Stimulated activated CD4-positive, alpha-beta T cell treated with anti-CD3 and anti-CD28 coated beads, Interleukin-2, amount 100 ng/mL, for 48 hours (primary cell): ENCODE measurements at regions not wholly inside any gene's neighbourhood (a gene's known extent, or its start where the extent isn't known, plus 50 kb on each side); places are given as distances from the start of the nearest gene placed in this dataset.
"Not testable (repeated sequence)": the region's sequence is repeated elsewhere in the genome, so short reads cannot be mapped to it uniquely, and the experiment has no call there.

Experiments used
- DNase-seq, 2 donors: peaks; one replicate each; pipeline ENCODE4 v3.0.0-alpha.2; 2020

DNA sequence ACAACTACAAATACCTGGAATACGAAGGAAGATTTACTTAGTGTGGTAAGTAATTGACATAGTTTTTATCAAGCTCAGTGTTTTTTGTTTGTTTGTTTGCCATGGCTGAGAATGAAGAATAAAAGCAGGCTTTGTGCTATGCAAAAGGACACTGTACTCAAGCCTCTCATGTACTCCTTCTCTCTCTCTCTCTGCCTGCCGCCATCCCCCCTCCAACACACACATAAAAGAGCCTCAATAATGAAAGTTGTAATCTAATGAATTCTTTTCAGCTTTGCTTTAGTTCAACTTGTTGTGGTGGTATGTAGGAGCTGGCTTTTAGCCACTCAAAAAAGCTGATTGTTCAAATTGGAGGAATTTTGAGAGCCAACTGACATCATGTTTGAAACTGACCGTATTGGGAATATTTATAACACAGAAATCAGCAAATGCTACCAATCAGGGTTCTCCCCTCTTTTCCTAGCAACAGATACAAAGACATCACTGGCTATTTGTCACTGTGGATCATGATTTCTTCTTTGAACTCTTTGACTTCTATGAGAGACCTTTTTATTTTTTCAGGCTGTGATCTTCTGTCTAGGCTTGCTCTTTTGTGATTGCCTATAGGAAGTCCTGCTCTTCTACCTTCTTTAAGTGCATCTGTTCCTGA, 1148.8 kb downstream of the RAPGEF2 start:
- DNase-seq = no peak

DNA sequence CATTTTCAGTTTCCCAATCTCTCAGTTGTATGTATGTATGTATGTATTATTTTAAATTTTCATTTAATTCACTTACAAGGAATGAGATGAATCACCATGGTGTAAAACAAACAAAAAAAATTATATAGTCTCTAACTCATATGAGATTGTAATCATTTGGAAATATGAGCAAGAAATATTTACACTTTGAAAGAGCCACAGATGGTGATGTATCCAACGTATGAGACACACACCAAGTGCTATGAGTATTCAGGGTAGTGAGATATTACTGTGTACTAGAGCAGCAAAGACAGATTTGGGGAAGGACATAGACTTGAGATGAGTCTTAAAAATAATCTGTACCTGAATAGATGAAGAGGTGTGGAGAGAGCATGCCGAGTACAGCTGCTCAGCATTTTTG, 1154.4 kb downstream of the RAPGEF2 start:
- DNase-seq = no peak

DNA sequence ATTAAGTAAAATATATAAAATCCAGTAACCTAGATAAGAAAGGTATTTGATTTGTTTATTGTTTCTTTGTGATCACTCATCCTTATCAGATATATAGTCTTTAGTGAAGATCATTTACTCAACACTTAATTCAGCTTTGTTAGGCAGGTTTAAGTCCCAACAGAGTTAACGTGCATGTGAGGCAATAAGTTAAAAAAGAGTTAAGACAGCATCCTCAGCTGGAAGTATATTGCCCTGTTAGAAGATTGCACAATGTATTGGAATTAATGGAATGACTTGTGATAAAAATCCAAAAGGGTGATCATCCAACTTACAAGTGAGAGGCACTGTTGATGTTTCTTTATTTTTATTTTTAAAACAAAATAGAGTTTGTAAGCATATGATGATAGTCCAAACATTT, 1162.1 kb downstream of the RAPGEF2 start:
- no peak for DNase-seq

DNA sequence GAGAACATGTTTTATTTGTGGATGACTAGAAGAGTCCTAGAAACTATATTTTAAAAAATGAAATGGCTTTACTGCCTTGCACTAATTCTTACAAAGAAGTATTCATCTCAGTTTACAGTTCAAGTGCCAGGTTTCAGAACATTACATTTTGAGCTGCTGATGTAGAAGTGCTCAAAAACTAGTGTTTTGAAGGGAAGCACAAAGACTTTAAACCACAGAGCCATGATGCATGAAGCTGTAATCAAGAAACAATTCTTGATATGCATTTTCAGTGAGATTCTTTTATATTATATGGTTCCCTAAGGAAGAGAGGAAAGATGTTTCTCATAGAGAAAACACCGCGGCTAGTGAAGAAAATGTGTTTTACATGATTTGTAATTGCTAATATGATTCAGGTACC, 1163.0 kb downstream of the RAPGEF2 start:
- DNase-seq = no peak

DNA sequence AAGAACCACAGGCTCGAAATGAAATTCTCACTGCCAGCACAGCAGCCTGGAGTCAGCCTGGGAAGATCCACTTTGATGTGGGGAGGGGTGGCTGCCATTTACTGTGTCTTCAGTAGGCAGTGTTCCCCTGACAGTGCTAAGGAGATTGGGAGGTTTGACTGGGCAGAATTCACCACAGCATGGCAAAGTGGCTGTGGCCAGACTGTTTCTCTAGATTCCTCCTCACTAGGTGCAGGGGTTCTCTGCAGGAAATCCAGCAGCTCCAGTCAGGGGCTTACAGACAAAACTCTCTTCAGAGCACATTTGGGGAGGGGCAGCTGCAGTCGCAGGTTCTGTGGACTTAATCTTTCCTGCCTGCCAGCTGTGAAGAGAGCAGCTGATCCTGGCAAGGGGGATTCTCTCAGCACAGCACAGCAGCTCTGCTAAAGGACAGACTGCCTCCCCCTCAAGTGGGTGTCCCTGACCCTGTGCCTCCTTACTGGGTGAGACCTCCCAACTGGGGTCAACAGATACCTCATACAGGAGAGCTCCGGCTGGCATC, 1174.0 kb downstream of the RAPGEF2 start:
- no peak for DNase-seq

DNA sequence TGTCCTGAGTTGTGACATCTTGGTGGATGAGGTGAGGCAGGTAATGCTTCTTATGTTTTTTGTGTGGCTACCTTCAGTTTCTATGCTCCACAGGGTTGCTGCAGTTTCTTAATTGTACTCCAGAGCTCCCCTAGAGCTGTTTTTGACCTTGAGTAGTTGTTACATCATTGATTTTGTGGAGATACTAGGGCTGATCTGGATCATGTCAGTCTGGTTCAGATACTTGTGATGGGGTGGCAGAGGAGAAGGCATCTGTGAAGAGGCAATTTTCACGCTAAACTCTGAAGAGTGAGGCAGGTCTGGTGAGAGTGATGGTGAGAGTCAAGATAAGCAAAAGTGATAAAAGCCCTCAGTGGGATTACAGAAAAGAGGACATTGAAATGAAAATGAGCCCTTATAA, 1180.2 kb downstream of the RAPGEF2 start:
- DNase-seq = no peak

DNA sequence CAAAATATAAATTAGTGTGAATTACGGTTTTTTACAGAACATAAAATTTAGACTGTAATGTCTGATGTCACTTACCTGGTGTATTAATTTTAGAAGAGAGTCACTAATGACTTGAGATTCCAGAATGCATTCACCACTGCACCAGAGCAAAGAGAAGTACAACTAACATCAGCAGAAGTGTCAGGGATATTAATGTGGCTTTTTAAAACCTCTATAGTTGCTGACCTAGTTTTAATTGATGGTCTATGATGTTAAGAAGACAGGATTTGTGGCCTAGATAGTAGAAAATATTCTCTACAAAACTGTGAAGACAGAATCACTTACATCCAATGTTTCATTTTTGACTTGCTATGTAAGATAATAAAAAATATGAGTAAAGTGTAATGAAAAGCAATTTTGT, 1181.6 kb downstream of the RAPGEF2 start:
- DNase-seq = no peak

DNA sequence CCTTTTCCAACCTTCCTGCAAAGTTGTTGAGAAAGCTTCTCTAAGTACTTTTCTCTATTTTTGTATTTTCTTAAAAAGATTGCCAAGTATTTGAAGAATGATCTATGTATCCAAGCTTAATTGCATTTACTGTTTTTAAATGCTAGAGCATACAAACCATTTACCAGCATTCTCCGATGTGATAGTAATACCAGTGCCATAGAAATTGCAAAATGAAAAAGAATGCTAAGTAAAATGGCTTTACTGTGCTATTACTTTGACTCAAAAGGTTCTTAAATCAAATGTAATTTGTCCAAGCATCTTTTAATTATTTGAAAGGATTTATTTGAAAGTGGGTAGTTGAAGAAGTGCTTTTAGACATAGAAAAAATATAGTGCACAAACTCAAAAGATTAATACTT, 1183.2 kb downstream of the RAPGEF2 start:
- DNase-seq = no peak

DNA sequence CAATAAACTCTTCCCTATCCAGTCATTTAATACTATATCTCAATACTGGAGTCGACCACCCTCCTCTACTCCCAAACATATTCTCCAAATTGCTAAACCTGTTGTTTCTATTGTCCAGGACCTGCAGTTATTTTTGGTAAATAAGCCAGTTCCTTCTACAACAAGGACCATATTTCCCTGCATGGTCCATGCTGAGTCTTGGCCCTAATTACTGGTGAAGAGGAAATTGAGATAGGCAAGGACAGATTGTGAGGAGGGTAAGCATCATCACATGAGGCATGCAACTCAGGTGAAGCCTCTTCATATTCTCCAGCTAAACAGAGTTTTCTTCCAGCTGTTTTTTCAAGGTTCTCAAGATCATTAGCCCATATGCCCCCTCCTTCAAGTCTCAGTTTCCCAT, 1193.6 kb downstream of the RAPGEF2 start:
- DNase-seq = no peak

DNA sequence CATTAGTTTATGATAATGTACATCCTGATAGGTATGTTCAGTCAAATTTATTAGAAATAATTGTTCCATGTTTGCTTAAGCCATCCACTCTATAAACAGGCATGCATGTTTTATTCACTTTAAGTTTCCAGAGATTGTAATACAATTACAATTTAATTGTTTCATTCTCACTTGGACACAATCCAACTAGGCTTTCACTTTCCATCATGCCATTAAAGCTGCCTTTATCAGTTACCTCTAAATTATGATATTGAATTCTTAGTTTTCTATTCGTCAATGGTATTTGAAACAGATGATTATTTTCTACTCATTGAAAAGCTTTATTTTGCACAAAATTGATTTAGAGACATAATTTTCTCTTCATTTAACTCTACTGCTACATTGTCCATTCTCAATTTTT, 1196.3 kb downstream of the RAPGEF2 start:
- DNase-seq = no peak

DNA sequence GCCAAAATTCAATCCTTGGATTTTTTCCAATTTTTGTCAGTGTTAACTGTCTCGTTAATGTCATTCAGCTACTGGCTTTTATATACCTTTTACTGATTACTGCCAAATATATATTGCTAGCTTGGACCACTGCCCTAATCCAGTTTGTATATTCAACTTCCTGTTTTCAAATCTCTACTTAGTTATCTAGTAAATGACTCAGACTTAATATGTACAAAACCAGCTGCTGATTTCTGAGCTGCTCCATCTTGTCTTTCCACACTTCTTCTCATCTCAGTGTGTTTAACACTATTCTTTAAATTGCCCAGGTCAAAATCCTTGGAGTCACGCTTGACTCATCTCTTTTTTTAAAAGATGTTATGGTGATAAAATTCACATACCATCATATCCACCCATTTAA, 1196.7 kb downstream of the RAPGEF2 start:
- DNase-seq = no peak

DNA sequence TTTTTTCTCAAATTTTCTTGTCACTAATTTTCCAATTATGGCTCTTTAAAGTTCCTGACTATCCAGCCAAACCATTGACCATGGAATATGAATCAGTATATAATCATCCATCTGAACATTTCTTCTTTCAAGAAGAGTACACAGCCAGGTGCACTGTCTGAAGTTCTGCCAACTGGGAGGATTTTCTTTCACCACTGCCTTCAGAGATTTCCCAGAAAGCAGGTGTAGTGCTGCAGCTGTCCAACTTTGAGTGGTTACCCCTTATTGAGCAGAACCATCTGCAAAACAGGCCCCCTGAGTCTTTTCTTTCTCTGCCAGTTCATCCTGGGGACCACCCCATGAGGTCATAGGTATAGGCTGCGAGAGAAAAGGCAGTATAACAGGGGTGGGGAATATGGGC, 1213.2 kb downstream of the RAPGEF2 start:
- no peak for DNase-seq

DNA sequence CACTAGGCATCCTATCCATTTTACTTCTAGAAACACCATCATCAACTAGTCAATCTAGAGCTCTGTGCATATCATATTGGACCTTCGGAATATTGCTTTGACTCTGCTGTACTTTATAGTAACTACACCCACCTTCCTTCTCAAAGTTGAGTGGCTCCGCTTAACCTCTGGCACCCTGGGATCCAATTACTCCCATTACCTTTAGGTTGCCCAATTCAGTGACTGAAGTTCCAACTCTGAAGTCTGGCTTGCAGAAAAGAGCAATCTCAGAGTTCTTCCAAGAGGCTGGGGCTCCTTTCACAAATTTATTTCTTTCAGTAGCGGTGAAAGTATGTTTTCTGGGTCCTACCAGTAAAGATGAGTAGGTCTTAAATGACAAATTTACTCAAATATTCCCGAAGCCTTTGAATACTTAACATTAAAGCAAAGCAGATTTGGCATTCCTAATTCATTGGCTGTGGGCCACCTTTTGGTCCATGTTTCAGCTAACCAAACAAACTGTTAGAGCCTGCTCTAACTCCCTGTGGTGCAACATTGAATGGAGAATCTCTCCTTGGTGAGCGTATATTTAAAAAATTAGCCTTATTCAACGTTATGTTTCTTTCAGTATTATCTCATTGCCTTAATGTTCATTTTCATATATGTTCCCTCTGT, 1215.8 kb downstream of the RAPGEF2 start:
- DNase-seq = no peak

DNA sequence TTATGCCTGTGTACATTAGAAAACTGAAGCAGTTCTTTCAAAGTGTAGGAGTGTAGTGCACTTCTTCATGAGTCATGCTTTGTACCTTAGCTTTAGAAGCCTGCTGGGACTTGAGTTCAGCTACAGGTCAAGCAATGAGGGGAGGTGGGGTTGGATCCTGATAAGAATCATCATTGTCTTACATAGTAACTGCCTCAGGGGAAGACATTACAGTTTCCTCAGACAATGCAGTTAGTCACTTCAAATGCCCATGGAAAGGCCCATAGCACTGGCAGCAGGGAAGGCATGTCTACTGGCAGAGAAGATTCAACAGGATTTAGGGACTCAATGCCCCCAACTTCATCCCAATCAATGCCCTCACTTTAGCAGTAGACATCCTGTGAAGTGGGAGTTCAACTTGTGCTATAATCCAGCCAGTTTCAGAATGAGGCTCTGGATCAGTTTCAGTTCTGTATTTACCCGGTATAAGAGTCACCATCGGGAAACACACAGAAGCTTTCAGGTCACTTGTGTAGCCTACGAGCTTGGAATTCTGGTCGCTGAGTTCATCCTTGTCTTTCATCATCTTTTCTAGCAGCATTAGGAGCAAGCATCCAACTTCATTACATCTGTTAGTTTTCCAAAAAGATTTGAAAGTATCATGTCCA, 1216.5 kb downstream of the RAPGEF2 start:
- DNase-seq = no peak

DNA sequence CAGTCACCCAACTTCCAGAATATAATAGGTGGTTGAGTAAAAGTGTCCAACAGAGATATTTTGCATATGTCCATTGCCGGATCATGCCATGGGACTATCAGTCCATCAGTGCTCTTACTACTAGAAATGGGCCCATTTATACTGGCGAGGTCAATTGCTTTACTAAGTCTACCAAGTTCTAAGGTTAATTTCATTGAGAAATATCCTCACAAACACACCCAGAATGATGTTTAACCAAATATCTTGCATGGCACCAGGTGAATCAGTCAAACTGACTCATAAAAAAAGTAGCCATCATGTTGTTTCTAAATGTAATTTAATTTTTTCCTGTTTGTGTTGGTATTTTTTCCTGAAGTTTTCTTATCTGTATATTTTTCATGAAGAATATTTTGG, 1217.0 kb downstream of the RAPGEF2 start:
- DNase-seq = no peak

DNA sequence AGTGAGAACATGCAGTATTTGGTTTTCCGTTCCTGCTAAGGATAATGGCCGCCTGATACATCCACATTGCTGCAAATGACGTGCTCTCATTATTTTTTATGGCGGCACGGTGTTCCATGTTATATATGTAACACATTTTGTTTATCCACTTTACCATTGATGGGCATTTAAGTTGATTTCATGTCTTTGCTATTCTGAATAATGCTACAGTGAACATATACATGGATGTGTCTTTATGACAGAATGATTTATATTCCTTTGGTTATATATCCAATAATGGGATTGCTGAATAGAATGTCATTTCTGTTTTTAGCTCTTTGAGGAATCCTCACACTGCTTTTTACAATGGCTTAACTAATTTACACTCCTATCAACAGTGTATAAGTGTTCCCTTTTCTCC, 1223.2 kb downstream of the RAPGEF2 start:
- DNase-seq = no peak

DNA sequence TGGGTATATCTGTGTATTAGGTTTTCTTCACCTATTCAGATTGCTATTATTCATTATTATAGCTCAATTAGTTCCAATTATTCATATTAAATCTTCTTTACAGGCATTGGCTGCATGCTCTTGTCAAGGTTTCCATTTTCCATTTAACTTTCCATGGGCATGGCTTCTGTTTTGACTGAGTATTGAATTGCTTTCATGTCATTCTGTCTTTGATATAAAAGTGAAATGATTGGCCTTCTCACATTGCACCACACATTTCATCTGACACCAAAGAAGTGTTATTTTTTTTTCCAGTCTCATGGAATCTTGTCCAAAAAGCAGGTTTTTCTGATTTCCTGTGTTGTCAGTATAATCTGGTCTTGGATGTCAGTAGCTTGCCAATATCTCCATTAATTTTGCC, 1244.3 kb downstream of the RAPGEF2 start:
- no peak for DNase-seq

DNA sequence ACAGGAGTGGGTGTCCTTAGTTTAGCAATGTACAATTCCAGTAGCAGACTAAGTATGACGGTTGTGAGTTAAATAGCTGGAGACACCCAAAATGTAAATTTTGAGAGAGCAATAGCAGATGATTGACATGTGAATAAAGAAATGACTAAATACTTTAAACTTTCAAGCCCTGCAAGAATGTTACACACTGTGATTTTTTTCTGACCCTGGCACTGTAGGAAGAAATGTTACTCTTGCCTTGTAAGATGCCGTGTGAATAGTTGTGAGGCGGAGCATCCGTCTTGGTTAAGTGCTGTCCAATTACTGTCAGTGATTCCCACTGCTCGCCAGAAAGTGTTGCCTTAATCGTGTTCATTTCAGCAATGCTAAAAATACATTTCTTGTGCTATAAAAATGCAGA, 1248.1 kb downstream of the RAPGEF2 start:
- no peak for DNase-seq

DNA sequence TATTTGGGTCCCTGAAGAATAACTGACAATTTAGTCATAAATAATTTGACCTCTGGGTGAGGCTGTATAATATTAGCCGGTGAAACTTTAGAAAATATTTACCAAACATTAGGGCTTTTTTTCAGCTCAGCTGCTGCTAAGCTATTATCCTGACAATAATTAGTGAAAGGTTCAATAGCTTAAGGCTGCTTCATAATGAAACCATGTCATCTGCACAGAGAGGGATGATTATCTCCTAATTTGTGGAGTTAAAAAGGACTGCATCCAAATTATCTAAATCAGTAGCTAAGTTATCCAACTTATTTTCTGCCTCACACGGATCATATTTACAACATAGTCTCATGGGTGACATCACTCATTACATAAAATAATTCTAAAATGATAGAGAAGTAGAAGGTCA, 1249.8 kb downstream of the RAPGEF2 start:
- DNase-seq = no peak

DNA sequence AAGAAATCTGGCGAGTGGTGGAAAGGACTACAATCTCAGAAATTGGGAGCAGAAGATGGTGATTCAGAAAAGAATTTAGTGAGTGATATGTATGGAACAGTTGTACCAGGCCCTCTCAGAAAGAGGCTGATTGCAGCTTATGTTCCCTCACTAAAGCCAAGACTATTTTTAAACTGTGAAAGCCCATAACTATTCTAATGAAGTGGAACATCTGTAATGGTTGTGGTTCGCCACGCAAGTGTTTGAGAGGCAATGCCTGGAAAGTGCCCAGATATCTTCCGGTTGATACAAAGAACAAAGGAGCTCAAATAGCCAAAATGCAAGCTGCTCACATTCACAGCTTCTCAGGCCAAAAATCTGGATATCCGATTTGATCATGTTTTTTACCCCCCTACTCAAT, 1250.7 kb downstream of the RAPGEF2 start:
- no peak for DNase-seq

DNA sequence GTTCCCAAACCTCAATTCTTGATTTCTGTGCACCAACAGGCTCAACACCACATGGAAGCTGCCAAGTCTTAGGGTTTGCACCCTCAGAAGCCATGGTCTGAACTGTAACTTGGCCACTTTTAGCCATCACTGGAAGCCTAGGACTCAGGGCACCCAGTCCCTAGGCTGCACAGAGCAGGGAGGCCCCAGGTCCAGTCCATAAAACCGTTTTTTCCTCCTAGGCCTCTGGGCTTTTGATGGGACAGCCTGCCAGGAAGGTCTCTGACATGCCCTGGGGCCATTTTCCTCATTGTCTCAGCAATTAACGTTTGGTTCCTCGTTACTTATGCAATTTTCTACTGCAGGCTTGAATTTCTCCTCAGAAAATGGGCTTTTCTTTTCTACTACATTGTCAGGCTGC, 1259.6 kb downstream of the RAPGEF2 start:
- DNase-seq = no peak

DNA sequence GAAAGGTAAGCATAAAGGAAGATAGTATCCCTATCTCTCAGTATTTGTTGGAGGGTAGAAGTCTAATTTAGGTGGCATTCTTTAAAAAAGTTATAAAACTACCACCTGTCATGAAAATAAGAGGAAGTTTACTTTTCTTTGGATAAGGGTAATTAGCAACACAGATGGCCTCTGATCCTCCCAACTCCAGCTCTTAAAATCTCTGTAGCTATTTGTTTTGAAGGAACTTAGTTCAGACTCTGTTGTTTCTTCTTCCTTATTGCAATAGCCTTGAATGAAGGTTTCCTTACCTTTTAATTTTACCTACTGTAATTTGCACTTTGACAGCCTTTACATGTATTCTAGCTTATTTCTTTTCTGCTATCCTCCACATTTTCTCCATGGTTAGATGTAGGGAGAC, 1261.3 kb downstream of the RAPGEF2 start:
- no peak for DNase-seq

DNA sequence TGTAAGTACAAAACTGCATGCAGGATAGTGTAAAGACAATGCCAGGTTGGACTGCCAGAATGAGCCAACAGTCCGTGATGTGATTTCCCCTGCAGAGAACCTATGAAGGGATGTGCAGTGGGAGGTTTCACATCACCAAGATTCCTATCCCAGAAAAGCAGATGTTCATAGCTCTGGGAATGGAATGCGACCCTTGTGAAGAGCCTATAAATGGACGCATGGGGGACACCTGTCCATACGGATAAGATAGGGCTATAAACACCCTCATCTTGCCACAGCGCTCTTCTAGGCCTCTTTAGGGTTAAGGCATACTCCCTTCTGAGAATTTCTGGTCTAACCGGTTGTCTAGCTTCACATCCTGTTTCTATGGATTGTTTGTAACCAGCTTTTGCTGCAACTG, 1261.8 kb downstream of the RAPGEF2 start:
- not testable (repeated sequence) for DNase-seq

DNA sequence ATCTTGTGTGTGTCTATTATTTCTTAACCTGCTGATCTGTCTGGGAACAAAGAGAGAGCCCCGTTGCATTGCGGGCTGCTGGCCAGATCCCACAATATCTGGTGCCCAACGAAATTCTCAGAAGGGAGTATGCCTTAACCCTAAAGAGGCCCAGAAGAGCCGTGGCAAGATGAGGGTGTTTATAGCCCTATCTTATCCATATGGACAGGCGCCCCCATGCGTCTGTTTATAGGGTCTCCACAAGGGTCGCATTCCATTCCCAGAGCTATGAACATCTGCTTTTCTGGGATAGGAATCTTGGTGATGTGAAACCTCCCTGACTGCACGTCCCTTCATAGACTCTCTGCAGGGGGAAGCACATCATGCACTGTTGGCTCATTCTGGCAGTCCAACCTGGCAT, 1262.5 kb downstream of the RAPGEF2 start:
- DNase-seq = not testable (repeated sequence)
